NB4 (cell line): ENCODE measurements at regions not wholly inside any gene's neighbourhood (a gene's known extent, or its start where the extent isn't known, plus 50 kb on each side); places are given as distances from the start of the nearest gene placed in this dataset.
A peak's percentile ranks its signal among the peaks of the same experiment; 100 is the strongest.

Experiments
- DNase-seq: peaks from one replicate; pipeline ENCODE4 v3.0.0; 2010; ENCODE audit warnings: low read depth
- H3K4me3 ChIP-seq: one replicate; pipeline ENCODE4 v1.5.1; 2011; ENCODE audit warnings: mild to moderate bottlenecking, low read depth, low read length, moderate library complexity
- CTCF ChIP-seq: IDR thresholded peaks from one replicate; pipeline ENCODE4 v1.5.1; 2012; ENCODE audit warnings: low read depth, low read length
- MAX ChIP-seq: IDR thresholded peaks from 2 replicates; pipeline ENCODE4 v1.6.1; 2011; ENCODE audit warnings: low read depth, low read length
- MYC ChIP-seq: IDR thresholded peaks from 2 replicates; pipeline ENCODE4 v1.6.1; 2011; ENCODE audit warnings: low read depth, low read length
- POLR2A ChIP-seq: IDR thresholded peaks from 2 replicates; pipeline ENCODE4 v1.6.1; 2011; ENCODE audit warnings: mild to moderate bottlenecking; ENCODE audit not compliant: insufficient read length; ENCODE audit errors: extremely low read depth

- peak; percentile 45 for DNase-seq
- TF ChIP-seq CTCF (no peak), POLR2A (no peak), MYC (no peak), MAX (no peak)
- H3K4me3 ChIP-seq = no peak overlapping the region
These were observed 357.4 kb downstream of the PPP1R3A start for GRCh38 chr7:113561446-113561845.

- DNase-seq = no peak
- H3K4me3 ChIP-seq = no peak overlapping the region
- TF ChIP-seq MAX (no peak), CTCF (no peak), MYC (no peak), POLR2A (no peak)
These were observed 367.8 kb downstream of the PPP1R3A start for GRCh38 chr7:113550966-113551365.

- TF ChIP-seq MYC = no peak
- TF ChIP-seq CTCF = no peak
- no peak for TF ChIP-seq POLR2A
- no peak for TF ChIP-seq MAX
- DNase-seq = no peak
- H3K4me3 ChIP-seq = no peak overlapping the region
These were observed 370.2 kb downstream of the PPP1R3A start for GRCh38 chr7:113548561-113548960.

GRCh38 chr7:113548137-113548536, 370.7 kb downstream of the PPP1R3A start:
- no peak for TF ChIP-seq MYC
- no peak for TF ChIP-seq POLR2A
- no peak for TF ChIP-seq CTCF
- no peak for TF ChIP-seq MAX
- H3K4me3 ChIP-seq = no peak overlapping the region
- DNase-seq = no peak

GRCh38 chr7:113521468-113521867, 397.3 kb downstream of the PPP1R3A start:
- no peak overlapping the region for H3K4me3 ChIP-seq
- no peak for DNase-seq
- TF ChIP-seq POLR2A (no peak), MAX (no peak), MYC (no peak), CTCF (no peak)

- TF ChIP-seq MYC (no peak), POLR2A (no peak), MAX (no peak), CTCF (no peak)
- DNase-seq = peak; percentile 31
- H3K4me3 ChIP-seq = no peak overlapping the region
These were observed 399.3 kb downstream of the PPP1R3A start for GRCh38 chr7:113519472-113519871.
